GM20000 (cell line): ENCODE measurements at regions not wholly inside any gene's neighbourhood (a gene's known extent, or its start where the extent isn't known, plus 50 kb on each side); places are given as distances from the start of the nearest gene placed in this dataset.

ENCODE experiments used
- DNase-seq: peaks from one replicate; pipeline ENCODE4 v3.0.0; 2012; ENCODE audit warnings: low spot score
- TF ChIP-seq, protein P1 (sequence below): IDR thresholded peaks from 2 replicates; pipeline ENCODE4 v1.5.1; 2012; ENCODE audit warnings: mild to moderate bottlenecking, control low read depth; ENCODE audit errors: extremely low read depth, missing control alignments

DNA sequence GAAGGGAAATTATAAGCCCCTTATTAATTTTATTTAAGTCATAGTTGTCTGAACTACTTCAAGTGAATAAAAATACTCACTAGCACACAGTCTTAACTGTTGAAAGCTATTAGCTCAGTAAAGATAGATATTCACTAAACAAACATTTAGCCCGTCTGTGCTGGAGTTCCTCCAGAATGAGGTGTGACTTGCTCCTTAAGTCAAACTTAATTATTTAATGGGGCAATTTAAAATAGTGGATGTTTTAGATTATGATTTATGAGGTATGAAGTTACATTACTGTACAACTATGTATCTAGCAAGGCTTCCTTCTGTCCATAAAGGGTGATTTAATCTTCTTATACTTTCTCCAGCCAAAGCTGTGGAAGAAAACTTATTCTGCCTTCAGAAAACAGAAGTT is 414.0 kb upstream of the FLRT2 start:
- TF ChIP-seq, protein P1, sequence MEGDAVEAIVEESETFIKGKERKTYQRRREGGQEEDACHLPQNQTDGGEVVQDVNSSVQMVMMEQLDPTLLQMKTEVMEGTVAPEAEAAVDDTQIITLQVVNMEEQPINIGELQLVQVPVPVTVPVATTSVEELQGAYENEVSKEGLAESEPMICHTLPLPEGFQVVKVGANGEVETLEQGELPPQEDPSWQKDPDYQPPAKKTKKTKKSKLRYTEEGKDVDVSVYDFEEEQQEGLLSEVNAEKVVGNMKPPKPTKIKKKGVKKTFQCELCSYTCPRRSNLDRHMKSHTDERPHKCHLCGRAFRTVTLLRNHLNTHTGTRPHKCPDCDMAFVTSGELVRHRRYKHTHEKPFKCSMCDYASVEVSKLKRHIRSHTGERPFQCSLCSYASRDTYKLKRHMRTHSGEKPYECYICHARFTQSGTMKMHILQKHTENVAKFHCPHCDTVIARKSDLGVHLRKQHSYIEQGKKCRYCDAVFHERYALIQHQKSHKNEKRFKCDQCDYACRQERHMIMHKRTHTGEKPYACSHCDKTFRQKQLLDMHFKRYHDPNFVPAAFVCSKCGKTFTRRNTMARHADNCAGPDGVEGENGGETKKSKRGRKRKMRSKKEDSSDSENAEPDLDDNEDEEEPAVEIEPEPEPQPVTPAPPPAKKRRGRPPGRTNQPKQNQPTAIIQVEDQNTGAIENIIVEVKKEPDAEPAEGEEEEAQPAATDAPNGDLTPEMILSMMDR: no peak

DNA sequence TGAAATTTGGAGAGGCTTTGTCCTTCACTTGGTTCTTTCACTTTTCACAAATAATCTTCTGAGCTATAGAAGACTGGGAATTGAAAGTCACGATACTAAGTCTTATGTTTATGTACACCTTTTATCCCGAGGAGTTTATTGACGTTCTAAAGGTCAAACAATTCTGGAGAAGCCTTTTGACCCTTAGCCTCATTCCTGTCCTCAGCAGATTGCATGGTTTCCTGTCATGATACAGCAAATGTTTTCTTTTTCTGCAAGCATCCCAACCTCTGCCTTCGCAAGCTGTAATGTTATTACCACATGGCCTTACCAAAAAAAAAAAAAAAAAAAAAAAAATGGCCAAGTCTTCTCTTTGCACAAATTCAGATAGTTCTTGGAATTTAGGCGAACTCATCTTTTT is 411.7 kb upstream of the FLRT2 start:
- TF ChIP-seq, protein P1: no peak
- no peak for DNase-seq

More for the DNA sequence above, 414.0 kb upstream of the FLRT2 start:
- DNase-seq: no peak

DNA sequence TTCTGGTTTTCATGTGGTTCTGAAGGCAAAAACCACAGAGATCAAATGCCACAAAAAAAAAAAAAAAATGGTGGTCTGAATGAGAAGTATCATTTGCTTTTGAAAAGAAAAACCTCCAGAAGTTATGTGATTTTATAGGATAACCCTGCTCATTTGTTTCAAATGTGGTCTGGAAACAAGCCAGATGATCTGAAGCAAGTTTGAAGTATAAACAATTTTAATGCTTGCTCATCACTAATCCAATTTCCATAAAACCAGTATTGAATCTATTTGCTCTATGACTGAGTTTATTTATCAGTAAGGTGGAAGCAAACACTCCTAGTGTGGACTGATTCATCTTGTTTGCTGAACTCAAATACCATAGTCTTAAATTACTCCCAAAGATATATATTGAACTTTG is 407.3 kb upstream of the FLRT2 start:
- TF ChIP-seq, protein P1: no peak
- no peak for DNase-seq

DNA sequence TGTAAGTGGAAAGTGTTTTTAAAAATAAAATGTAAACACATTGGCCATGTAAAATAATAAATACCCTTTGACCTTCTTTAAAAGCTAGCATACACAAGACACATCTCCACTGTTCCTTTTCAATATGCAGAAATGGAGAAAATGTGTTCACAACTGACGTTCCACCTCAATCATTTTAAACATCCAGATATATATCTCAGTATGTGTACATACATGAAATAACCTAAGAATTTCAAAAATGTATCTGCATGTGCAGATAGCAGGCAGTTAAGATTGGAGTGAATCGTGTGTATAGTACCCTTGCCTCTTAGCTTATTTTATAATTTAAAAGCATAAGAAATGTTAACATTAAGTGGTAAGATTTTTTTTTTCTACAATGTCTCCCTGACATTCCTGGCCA is 406.2 kb upstream of the FLRT2 start:
- no peak for DNase-seq
- TF ChIP-seq, protein P1: no peak

DNA sequence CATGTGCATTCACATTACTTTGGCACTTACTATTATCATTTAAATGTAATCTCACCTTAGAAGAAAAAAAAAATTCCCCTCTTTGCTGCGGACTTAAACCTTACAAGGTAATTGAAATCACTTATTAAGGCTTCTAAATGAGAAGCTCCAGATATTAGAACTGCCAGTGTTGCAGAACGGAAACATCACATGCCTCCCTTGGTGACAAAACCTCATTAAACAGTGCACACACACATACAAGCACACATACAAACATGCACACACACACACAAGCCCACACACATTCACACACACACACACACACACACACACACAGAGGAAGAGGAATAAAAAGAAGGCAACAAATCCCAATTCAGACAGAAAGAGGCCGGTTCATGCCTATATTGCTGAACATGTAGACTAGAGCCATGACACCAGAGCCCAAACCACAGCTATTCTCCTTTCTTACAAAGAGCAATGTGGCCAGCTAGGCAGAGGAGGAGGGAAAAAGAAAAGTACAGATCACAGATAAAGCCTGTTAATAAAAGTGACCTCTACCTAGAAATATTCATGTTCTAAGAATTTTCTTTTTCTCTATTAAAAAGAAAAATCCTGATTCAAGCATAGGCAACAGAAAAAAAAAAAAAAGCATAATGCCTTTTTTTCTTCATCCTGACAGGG is 405.2 kb upstream of the FLRT2 start:
- TF ChIP-seq, protein P1: no peak
- DNase-seq: no peak

DNA sequence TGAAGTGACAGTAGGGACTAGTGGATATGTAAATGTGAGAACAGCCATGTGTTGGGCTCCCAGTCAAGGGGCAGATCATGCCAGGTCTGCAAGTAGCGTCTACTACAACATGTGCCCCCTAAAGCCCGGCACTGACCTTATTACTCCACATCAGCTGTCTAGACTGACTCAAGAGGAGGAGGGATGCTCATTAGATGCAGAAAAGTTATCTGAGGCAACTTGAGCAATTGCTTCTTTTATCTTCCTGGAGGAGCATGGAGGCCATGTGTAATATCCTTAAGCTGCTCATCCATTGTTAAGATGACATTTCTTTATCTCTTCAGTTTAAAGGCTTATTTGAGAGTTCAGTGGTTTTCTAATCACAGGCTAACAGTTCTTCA is 404.7 kb upstream of the FLRT2 start:
- TF ChIP-seq, protein P1: no peak
- no peak for DNase-seq

DNA sequence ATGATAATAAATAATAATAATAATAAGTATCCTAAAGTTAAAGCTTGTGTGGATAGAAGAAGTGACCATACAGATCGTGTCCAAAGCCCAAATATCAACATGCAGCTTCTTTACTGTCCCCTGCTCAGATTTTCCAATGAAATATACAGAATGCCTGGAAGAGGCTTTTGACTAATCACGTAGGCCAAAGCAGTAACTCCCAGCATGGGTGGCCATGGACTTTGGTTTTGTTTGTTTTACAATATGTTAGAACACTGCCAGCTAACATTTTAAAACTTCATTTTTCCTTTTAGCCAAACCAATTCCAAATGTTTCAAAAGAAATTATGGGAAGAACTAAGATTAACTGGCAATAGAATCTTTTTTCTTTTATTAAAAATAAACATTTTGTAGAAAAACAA is 400.0 kb upstream of the FLRT2 start:
- DNase-seq: no peak
- TF ChIP-seq, protein P1: no peak
